MM.1S (cell line): ENCODE measurements at regions not wholly inside any gene's neighbourhood (a gene's known extent, or its start where the extent isn't known, plus 50 kb on each side); places are given as distances from the start of the nearest gene placed in this dataset.

Experiments used
- DNase-seq: peaks from one replicate; pipeline ENCODE4 v3.0.0-alpha.2; 2015
- H2AFZ ChIP-seq: fragments of 300-600 bp; sonication (generic); 2 replicates; pipeline ENCODE4 v1.6.0; 2016; ENCODE audit warnings: antibody characterized with exemption, low read length
- H3F3A ChIP-seq: fragments of 300-600 bp; sonication (generic); 2 replicates; pipeline ENCODE4 v1.6.1; 2016; ENCODE audit warnings: mild to moderate bottlenecking, antibody characterized with exemption, low read length, moderate library complexity, mixed read lengths; ENCODE audit not compliant: insufficient read depth
- H3K27ac ChIP-seq: fragments of 300-600 bp; sonication (generic); 2 replicates; pipeline ENCODE4 v1.5.1; 2016; ENCODE audit warnings: mild to moderate bottlenecking, low read length
- H3K27me3 ChIP-seq: fragments of 300-600 bp; sonication (generic); replicated peaks from 2 replicates; pipeline ENCODE4 v1.6.0; 2016; ENCODE audit warnings: low read length; ENCODE audit not compliant: insufficient read depth
- H3K36me3 ChIP-seq: fragments of 300-600 bp; sonication (generic); replicated peaks from 2 replicates; pipeline ENCODE4 v1.6.1; 2016; ENCODE audit warnings: mild to moderate bottlenecking, low read length, mixed read lengths; ENCODE audit not compliant: insufficient read depth
- H3K4me1 ChIP-seq: fragments of 300-600 bp; sonication (generic); 2 replicates; pipeline ENCODE4 v1.6.1; 2016; ENCODE audit warnings: low read length, mixed read lengths
- H3K4me2 ChIP-seq: fragments of 300-600 bp; sonication (generic); 2 replicates; pipeline ENCODE4 v1.6.0; 2016; ENCODE audit warnings: low read depth, low read length
- H3K4me3 ChIP-seq: fragments of 300-600 bp; sonication (generic); 2 replicates; pipeline ENCODE4 v1.5.1; 2016; ENCODE audit warnings: low read length, mixed read lengths
- H3K79me2 ChIP-seq: fragments of 300-600 bp; sonication (generic); 2 replicates; pipeline ENCODE4 v1.6.1; 2016; ENCODE audit warnings: mixed run types, low read length, mixed read lengths
- H3K9ac ChIP-seq: fragments of 300-600 bp; sonication (generic); 2 replicates; pipeline ENCODE4 v1.6.1; 2016; ENCODE audit warnings: low read length, mixed read lengths
- H3K9me2 ChIP-seq: fragments of 300-600 bp; sonication (generic); replicated peaks from 2 replicates; pipeline ENCODE4 v1.6.1; 2016; ENCODE audit warnings: mild to moderate bottlenecking, low read length, mixed read lengths; ENCODE audit not compliant: insufficient read depth
- H3K9me3 ChIP-seq: fragments of 300-600 bp; sonication (generic); replicated peaks from 2 replicates; pipeline ENCODE4 v1.6.1; 2016; ENCODE audit warnings: mild to moderate bottlenecking, low read length, mixed read lengths; ENCODE audit not compliant: insufficient read depth
- H4K20me1 ChIP-seq: fragments of 300-600 bp; sonication (generic); 2 replicates; pipeline ENCODE4 v1.6.1; 2016; ENCODE audit warnings: mild to moderate bottlenecking, low read length, moderate library complexity, mixed read lengths; ENCODE audit not compliant: insufficient read depth
- EZH2 ChIP-seq: fragments of 300-600 bp; sonication (generic); optimal IDR thresholded peaks from 2 replicates; pipeline ENCODE3; 2017; ENCODE audit warnings: low read depth, mild to moderate bottlenecking, antibody characterized with exemption, low read length, mixed read lengths
- EZH2phosphoT487 ChIP-seq: fragments of 300-600 bp; sonication (generic); IDR thresholded peaks from 2 replicates; pipeline ENCODE4 v1.6.1; 2018; ENCODE audit warnings: antibody characterized with exemption, low read length
- TF ChIP-seq, protein P1 (sequence below): fragments of 300-600 bp; sonication (generic); IDR thresholded peaks from 2 replicates; pipeline ENCODE4 v1.5.1; 2016; ENCODE audit warnings: antibody characterized with exemption, low read length, mixed read lengths

GRCh38 chr3:191884132-191884531, 423.2 kb downstream of the PYDC2 start:
- no peaks in the 10 kb centered on the region for H3K4me1 ChIP-seq

DNA sequence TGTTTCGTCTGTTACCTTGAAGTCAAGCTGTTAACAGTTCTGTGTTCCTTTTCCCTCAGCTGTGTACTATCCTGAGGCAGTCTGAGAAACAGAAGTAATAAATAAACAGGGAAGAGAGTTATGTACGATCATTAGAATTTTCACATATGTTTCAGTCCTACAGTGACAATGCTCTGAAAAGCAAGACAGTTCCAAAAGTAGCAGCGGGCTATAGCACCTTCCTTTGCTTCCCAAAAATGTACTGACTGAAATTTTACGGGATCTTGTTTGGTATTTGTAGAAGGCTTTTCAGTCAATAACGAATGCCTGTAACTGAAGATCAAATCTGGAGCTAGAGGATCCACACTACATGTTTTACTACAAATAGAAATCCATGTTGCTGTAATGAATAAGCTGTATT, 428.1 kb downstream of the PYDC2 start:
- Histone ChIP-seq H3K4me1 (no peaks in the 10 kb centered on the region), H3K27ac (no peak overlapping the region), H3F3A (no peaks in the 10 kb centered on the region), H3K9me2 (no peaks in the 10 kb centered on the region), H3K4me3 (no peak overlapping the region), H3K9me3 (no peaks in the 10 kb centered on the region), H4K20me1 (no peaks in the 10 kb centered on the region), H3K36me3 (no peaks in the 10 kb centered on the region), H2AFZ (no peak overlapping the region), H3K79me2 (no peaks in the 10 kb centered on the region), H3K9ac (no peak overlapping the region), H3K4me2 (no peak overlapping the region), H3K27me3 (no peaks in the 10 kb centered on the region)
- DNase-seq: no peak
- TF ChIP-seq, protein P1, sequence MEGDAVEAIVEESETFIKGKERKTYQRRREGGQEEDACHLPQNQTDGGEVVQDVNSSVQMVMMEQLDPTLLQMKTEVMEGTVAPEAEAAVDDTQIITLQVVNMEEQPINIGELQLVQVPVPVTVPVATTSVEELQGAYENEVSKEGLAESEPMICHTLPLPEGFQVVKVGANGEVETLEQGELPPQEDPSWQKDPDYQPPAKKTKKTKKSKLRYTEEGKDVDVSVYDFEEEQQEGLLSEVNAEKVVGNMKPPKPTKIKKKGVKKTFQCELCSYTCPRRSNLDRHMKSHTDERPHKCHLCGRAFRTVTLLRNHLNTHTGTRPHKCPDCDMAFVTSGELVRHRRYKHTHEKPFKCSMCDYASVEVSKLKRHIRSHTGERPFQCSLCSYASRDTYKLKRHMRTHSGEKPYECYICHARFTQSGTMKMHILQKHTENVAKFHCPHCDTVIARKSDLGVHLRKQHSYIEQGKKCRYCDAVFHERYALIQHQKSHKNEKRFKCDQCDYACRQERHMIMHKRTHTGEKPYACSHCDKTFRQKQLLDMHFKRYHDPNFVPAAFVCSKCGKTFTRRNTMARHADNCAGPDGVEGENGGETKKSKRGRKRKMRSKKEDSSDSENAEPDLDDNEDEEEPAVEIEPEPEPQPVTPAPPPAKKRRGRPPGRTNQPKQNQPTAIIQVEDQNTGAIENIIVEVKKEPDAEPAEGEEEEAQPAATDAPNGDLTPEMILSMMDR: no peak
- TF ChIP-seq EZH2 (no peak), EZH2phosphoT487 (no peak)

More at GRCh38 chr3:191884132-191884531, 423.2 kb downstream of the PYDC2 start:
- DNase-seq: no peak
- Histone ChIP-seq H4K20me1 (no peaks in the 10 kb centered on the region), H3F3A (no peaks in the 10 kb centered on the region), H3K9ac (no peak overlapping the region), H3K27ac (no peak overlapping the region), H3K4me2 (no peak overlapping the region), H3K36me3 (no peaks in the 10 kb centered on the region), H3K9me3 (no peaks in the 10 kb centered on the region), H3K9me2 (no peaks in the 10 kb centered on the region), H2AFZ (no peak overlapping the region), H3K4me3 (no peak overlapping the region), H3K79me2 (no peaks in the 10 kb centered on the region), H3K27me3 (no peaks in the 10 kb centered on the region)
- TF ChIP-seq EZH2 (no peak), EZH2phosphoT487 (no peak)
- TF ChIP-seq, protein P1: no peak

GRCh38 chr3:191889756-191890155, 428.8 kb downstream of the PYDC2 start:
- no peak for DNase-seq
- Histone ChIP-seq H3K36me3 (no peaks in the 10 kb centered on the region), H3K4me2 (no peak overlapping the region), H3K79me2 (no peaks in the 10 kb centered on the region), H3K4me3 (no peak overlapping the region), H2AFZ (no peak overlapping the region), H3K9ac (no peak overlapping the region), H3K27me3 (no peaks in the 10 kb centered on the region), H3K27ac (no peak overlapping the region), H4K20me1 (no peaks in the 10 kb centered on the region), H3K9me3 (no peaks in the 10 kb centered on the region), H3K4me1 (no peaks in the 10 kb centered on the region), H3F3A (no peaks in the 10 kb centered on the region), H3K9me2 (no peaks in the 10 kb centered on the region)
- no peak for TF ChIP-seq EZH2
- TF ChIP-seq EZH2phosphoT487: no peak
- TF ChIP-seq, protein P1: no peak
